ENCODE measurements at regions not wholly inside any gene's neighbourhood (a gene's known extent, or its start where the extent isn't known, plus 50 kb on each side); places are given as distances from the start of the nearest gene placed in this dataset.

DNA sequence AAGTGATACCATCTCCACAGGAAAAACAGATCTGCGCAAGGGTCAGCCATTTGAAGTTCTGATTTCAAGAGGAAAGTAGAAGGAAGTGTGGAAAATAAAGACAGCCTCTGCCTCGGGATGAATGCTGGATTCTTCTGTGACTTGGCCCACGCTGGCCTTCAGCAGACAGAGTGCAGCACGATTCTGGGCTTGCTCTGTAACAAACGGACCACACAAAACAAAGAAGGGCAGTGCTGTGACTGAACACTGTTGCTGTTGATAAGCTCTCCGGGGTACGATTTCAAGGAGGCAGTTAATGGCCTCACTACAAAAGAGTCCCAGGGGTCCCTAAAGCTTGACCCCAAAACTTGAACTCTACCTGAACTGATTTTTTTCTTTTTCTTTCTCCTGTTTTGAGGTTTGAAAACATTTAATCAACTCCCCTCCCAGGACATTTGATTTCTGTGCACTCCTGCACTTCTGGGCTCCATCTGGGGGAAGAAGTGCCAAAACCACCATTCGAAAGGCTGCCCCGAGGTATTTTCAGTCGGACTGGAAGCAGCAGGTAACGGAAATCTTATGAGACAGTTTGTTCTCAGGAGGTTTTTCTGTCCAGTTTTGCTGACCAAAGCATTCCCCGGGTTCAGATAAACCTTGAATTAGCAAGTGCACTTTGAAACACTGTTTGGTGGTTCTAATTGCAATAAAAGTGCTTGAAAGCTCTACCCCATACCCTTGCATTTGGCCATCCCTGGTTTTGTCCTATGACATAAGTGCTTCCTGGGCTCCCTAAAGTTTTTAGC is 189.6 kb downstream of the MYLK4 start:
- no peak for TF ChIP-seq SUZ12 (IDR thresholded peaks at IDR 0.05; ENCODE audit: extremely low read depth, insufficient read depth, insufficient read length)
- TF ChIP-seq ZNF274 (IDR thresholded peaks at IDR 0.05; ENCODE audit: low read depth, low read length): no peak
- no peak for TF ChIP-seq YY1 (IDR thresholded peaks at IDR 0.05; ENCODE audit: insufficient read depth, insufficient read length)

All from NT2/D1 (cell line).